ENCODE measurements at regions not wholly inside any gene's neighbourhood (a gene's known extent, or its start where the extent isn't known, plus 50 kb on each side); places are given as distances from the start of the nearest gene placed in this dataset.

GRCh38 chr14:97956581-97957340, 1159.6 kb downstream of the VRK1 start:
- Histone ChIP-seq H3K27me3 (replicated peaks in 1 of 2; ENCODE audit: control insufficient read depth in 2 of 2, extremely low read depth in 1 of 2, insufficient read depth in 2 of 2, low read length in 1 of 2) (no peaks in the 10 kb centered on the region), H3K27ac (ENCODE audit: low read length) (no peak overlapping the region), H3K36me3 (ENCODE audit: control insufficient read depth in 2 of 2, extremely low read depth in 1 of 2, insufficient read depth in 1 of 2, low read length in 1 of 2) (peaks cover 3 to 49% of the 10 kb centered on the region in 2 donors), H3K9me3 (no peaks in the 10 kb centered on the region), H3K4me3 (ENCODE audit: control insufficient read depth in 1 of 2, extremely low read depth in 1 of 2, low read length in 1 of 2) (no peak overlapping the region), H3K4me1 (ENCODE audit: control insufficient read depth in 1 of 2, extremely low read depth in 1 of 2, insufficient read depth in 2 of 2, low read length in 2 of 2) (no peaks in the 10 kb centered on the region)
- Mint-ChIP-seq H3K36me3 (peaks cover 78% of the 10 kb centered on the region), H3K27ac (no peak overlapping the region), H3K4me1 (peaks cover 39 to 50% (median 45%) of the 10 kb centered on the region in 3 donors), H3K27me3 (no peaks in the 10 kb centered on the region), H3K4me3 (no peak overlapping the region), H3K9me3 (peaks cover 2 to 17% (median 4%) of the 10 kb centered on the region in 3 donors)
- WGBS (ENCODE audit: insufficient coverage), result 98% methylated on average over 9 of the region's 13 CpGs
- POLR2A ChIA-PET, result no interaction called here
- CTCF ChIA-PET, result interaction anchor here in 1 of 2 donors (0.5 to 0.7 kb wide), 3 partner anchors 22 to 1491 kb away, joined by 3 to 7 read pairs (median 3); no protein-coding TSS in a partner anchor
- no peak for DNase-seq
- no peak for ATAC-seq (replicated peaks in 1 of 4)

DNA sequence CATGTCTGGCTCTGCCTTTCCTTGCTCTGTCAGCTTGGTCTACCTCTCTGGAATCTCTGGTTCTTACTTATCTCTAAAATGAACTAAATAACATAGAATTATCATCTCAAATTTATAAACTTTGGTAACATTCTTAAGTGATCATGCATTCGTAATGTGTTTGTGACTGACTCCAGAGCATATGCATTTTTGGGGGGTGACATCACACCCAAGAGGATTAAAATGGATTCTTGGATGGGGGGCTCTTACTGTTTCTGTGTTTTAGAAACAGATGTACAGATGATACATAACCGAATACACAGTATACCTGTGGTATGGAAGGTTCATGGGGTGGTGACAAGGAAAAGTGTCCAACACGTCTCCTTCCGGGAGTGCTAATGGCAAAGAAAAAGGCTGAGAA, 1162.1 kb downstream of the VRK1 start:
- ChIA-PET CTCF (no interaction called here), POLR2A (no interaction called here)
- no peak for DNase-seq
- no peak overlapping the region for H3K27ac Mint-ChIP-seq
- peaks cover 84% of the 10 kb centered on the region for H3K36me3 Mint-ChIP-seq
- ATAC-seq (replicated peaks in 1 of 4), result no peak
- no peaks in the 10 kb centered on the region for H3K9me3 ChIP-seq
- peaks cover 37 to 58% (median 53%) of the 10 kb centered on the region in 3 donors for H3K4me1 Mint-ChIP-seq
- H3K27me3 ChIP-seq (replicated peaks in 1 of 2; ENCODE audit: control insufficient read depth in 2 of 2, extremely low read depth in 1 of 2, insufficient read depth in 2 of 2, low read length in 1 of 2), result no peaks in the 10 kb centered on the region
- peaks cover 0 to 74% of the 10 kb centered on the region in 2 donors for H3K36me3 ChIP-seq (ENCODE audit: control insufficient read depth in 2 of 2, extremely low read depth in 1 of 2, insufficient read depth in 1 of 2, low read length in 1 of 2)
- H3K27me3 Mint-ChIP-seq, result no peaks in the 10 kb centered on the region
- H3K4me3 Mint-ChIP-seq, result no peak overlapping the region
- H3K4me3 ChIP-seq (ENCODE audit: control insufficient read depth in 1 of 2, extremely low read depth in 1 of 2, low read length in 1 of 2), result no peak overlapping the region
- peaks cover 0 to 5% of the 10 kb centered on the region in 2 experiments for H3K4me1 ChIP-seq (ENCODE audit: control insufficient read depth in 1 of 2, extremely low read depth in 1 of 2, insufficient read depth in 2 of 2, low read length in 2 of 2)
- H3K27ac ChIP-seq (ENCODE audit: low read length), result no peak overlapping the region
- 100% methylated on average over 2 of the region's 4 CpGs for WGBS (ENCODE audit: insufficient coverage)
- H3K9me3 Mint-ChIP-seq, result peaks cover 0 to 17% (median 2%) of the 10 kb centered on the region in 3 donors

GRCh38 chr14:97960436-97960835, 1163.3 kb downstream of the VRK1 start:
- Histone ChIP-seq H3K4me1 (ENCODE audit: control insufficient read depth in 1 of 2, extremely low read depth in 1 of 2, insufficient read depth in 2 of 2, low read length in 2 of 2) (peaks cover 0 to 8% of the 10 kb centered on the region in 2 experiments), H3K27me3 (replicated peaks in 1 of 2; ENCODE audit: control insufficient read depth in 2 of 2, extremely low read depth in 1 of 2, insufficient read depth in 2 of 2, low read length in 1 of 2) (no peaks in the 10 kb centered on the region), H3K36me3 (ENCODE audit: control insufficient read depth in 2 of 2, extremely low read depth in 1 of 2, insufficient read depth in 1 of 2, low read length in 1 of 2) (peaks cover 0 to 77% of the 10 kb centered on the region in 2 donors), H3K9me3 (no peaks in the 10 kb centered on the region), H3K27ac (ENCODE audit: low read length) (no peak overlapping the region), H3K4me3 (ENCODE audit: control insufficient read depth in 1 of 2, extremely low read depth in 1 of 2, low read length in 1 of 2) (no peak overlapping the region)
- Mint-ChIP-seq H3K4me1 (peaks cover 40 to 61% (median 52%) of the 10 kb centered on the region in 3 donors), H3K9me3 (peaks cover 0 to 17% (median 2%) of the 10 kb centered on the region in 3 donors), H3K27ac (no peak overlapping the region), H3K36me3 (peaks cover 86% of the 10 kb centered on the region), H3K4me3 (no peak overlapping the region), H3K27me3 (no peaks in the 10 kb centered on the region)
- ATAC-seq (replicated peaks in 1 of 4) (no peak), DNase-seq (no peak)
- POLR2A ChIA-PET, result no interaction called here
- CTCF ChIA-PET, result no interaction called here
- 100% methylated on average over 2 of the region's 4 CpGs for WGBS (ENCODE audit: insufficient coverage)

GRCh38 chr14:97970222-97970621, 1173.0 kb downstream of the VRK1 start:
- no peak overlapping the region for H3K4me3 ChIP-seq (ENCODE audit: control insufficient read depth in 1 of 2, extremely low read depth in 1 of 2, low read length in 1 of 2)
- ATAC-seq (replicated peaks in 1 of 4) (no peak), DNase-seq (no peak)
- H3K36me3 Mint-ChIP-seq, result peaks cover 69% of the 10 kb centered on the region
- H3K4me1 Mint-ChIP-seq, result peaks cover 89 to 97% (median 93%) of the 10 kb centered on the region in 3 donors
- no peaks in the 10 kb centered on the region for H3K9me3 ChIP-seq
- no peak overlapping the region for H3K27ac ChIP-seq (ENCODE audit: low read length)
- H3K36me3 ChIP-seq (ENCODE audit: control insufficient read depth in 2 of 2, extremely low read depth in 1 of 2, insufficient read depth in 1 of 2, low read length in 1 of 2), result peaks cover 4 to 58% of the 10 kb centered on the region in 2 donors
- peak overlapping the region in 1 of 3 donors; percentile 1 for H3K4me3 Mint-ChIP-seq
- POLR2A ChIA-PET, result no interaction called here
- no peaks in the 10 kb centered on the region for H3K27me3 Mint-ChIP-seq
- H3K27ac Mint-ChIP-seq, result peak overlapping the region; percentile 95 to 97
- H3K4me1 ChIP-seq (ENCODE audit: control insufficient read depth in 1 of 2, extremely low read depth in 1 of 2, insufficient read depth in 2 of 2, low read length in 2 of 2), result peaks cover 16 to 37% of the 10 kb centered on the region in 2 experiments
- no CpG with 5 or more reads among the region's 1 CpG for WGBS (ENCODE audit: insufficient coverage)
- peaks cover 0 to 6% (median 0%) of the 10 kb centered on the region in 3 donors for H3K9me3 Mint-ChIP-seq
- no peaks in the 10 kb centered on the region for H3K27me3 ChIP-seq (replicated peaks in 1 of 2; ENCODE audit: control insufficient read depth in 2 of 2, extremely low read depth in 1 of 2, insufficient read depth in 2 of 2, low read length in 1 of 2)
- CTCF ChIA-PET, result no interaction called here

DNA sequence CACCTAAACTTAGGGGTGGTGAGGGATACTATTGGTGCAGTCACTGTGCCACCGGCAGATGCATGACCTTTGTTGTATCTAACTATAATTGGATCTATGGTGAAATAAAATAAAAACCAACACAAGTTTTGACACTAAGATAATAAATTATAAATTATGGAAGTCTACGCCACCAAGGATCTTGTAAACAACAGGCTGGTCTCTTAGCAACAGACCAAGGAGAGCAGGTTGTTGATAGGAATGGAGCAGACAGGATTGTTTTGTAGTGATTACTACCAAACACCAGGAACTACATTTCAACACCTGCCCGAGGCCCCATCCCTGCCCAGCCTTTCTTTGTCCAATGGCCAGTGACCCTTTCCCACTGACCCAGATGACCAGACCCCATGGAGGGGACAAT, 1178.0 kb downstream of the VRK1 start:
- Mint-ChIP-seq H3K4me3 (peak overlapping the region; percentile 92 to 94 (median 94)), H3K4me1 (peaks cover 72 to 96% (median 84%) of the 10 kb centered on the region in 3 donors), H3K27ac (peak overlapping the region; percentile 95 to 97), H3K27me3 (no peaks in the 10 kb centered on the region), H3K9me3 (peaks cover 0 to 3% (median 0%) of the 10 kb centered on the region in 3 donors), H3K36me3 (peaks cover 34% of the 10 kb centered on the region)
- no CpG with 5 or more reads among the region's 3 CpGs for WGBS (ENCODE audit: insufficient coverage)
- ChIA-PET POLR2A (no interaction called here), CTCF (interaction anchor here in 1 of 2 donors (1.0 kb wide), 1 partner anchor 675 kb away, joined by 5 read pairs; no protein-coding TSS in a partner anchor)
- Histone ChIP-seq H3K27ac (ENCODE audit: low read length) (peak overlapping the region; percentile 88), H3K4me1 (ENCODE audit: control insufficient read depth in 1 of 2, extremely low read depth in 1 of 2, insufficient read depth in 2 of 2, low read length in 2 of 2) (peaks cover 37 to 48% of the 10 kb centered on the region in 2 experiments), H3K4me3 (ENCODE audit: control insufficient read depth in 1 of 2, extremely low read depth in 1 of 2, low read length in 1 of 2) (peak overlapping the region; percentile 69 to 88), H3K27me3 (replicated peaks in 1 of 2; ENCODE audit: control insufficient read depth in 2 of 2, extremely low read depth in 1 of 2, insufficient read depth in 2 of 2, low read length in 1 of 2) (no peaks in the 10 kb centered on the region), H3K36me3 (ENCODE audit: control insufficient read depth in 2 of 2, extremely low read depth in 1 of 2, insufficient read depth in 1 of 2, low read length in 1 of 2) (peaks cover 0 to 19% of the 10 kb centered on the region in 2 donors), H3K9me3 (no peaks in the 10 kb centered on the region)
- peak in 1 of 35 experiments; percentile 27 for DNase-seq
- no peak for ATAC-seq (replicated peaks in 1 of 4)

DNA sequence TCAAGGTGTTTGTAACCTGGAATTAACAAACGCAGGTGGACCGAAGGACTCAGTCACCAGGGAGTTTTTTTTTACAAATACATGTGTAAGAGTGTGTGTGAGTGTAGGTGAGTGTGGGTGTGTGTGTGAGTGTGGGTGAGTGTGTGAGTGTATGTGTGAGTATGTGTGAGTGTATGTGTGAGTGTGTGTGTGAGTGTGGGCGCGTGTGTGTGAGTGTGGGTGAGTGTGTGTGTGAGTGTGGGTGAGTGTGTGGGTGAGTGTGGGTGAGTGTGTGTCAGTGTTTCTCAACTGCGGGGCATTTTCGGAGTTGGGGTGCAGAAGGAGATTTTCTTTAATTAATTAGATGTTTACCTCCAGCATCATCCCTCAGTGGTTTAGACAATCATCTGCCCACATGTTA, 1178.8 kb downstream of the VRK1 start:
- ATAC-seq (replicated peaks in 1 of 4), result no peak
- H3K4me3 ChIP-seq (ENCODE audit: control insufficient read depth in 1 of 2, extremely low read depth in 1 of 2, low read length in 1 of 2), result peak overlapping the region; percentile 69 to 88
- H3K4me1 Mint-ChIP-seq, result peaks cover 65 to 89% (median 77%) of the 10 kb centered on the region in 3 donors
- peak overlapping the region; percentile 92 to 94 (median 94) for H3K4me3 Mint-ChIP-seq
- ChIA-PET CTCF (interaction anchor here in 1 of 2 donors (0.6 kb wide), 3 partner anchors 64 to 758 kb away, joined by 3 to 5 read pairs (median 3); no protein-coding TSS in a partner anchor), POLR2A (no interaction called here)
- peak overlapping the region; percentile 95 to 97 for H3K27ac Mint-ChIP-seq
- H3K36me3 Mint-ChIP-seq, result peaks cover 29% of the 10 kb centered on the region
- H3K9me3 Mint-ChIP-seq, result peaks cover 0 to 3% (median 0%) of the 10 kb centered on the region in 3 donors
- no peaks in the 10 kb centered on the region for H3K27me3 Mint-ChIP-seq
- WGBS (ENCODE audit: insufficient coverage), result 26% methylated on average over 2 of the region's 6 CpGs
- peaks cover 37 to 48% of the 10 kb centered on the region in 2 experiments for H3K4me1 ChIP-seq (ENCODE audit: control insufficient read depth in 1 of 2, extremely low read depth in 1 of 2, insufficient read depth in 2 of 2, low read length in 2 of 2)
- peak in 3 of 35 experiments; percentile 20 to 34 (median 27) for DNase-seq
- H3K9me3 ChIP-seq, result no peaks in the 10 kb centered on the region
- no peaks in the 10 kb centered on the region for H3K27me3 ChIP-seq (replicated peaks in 1 of 2; ENCODE audit: control insufficient read depth in 2 of 2, extremely low read depth in 1 of 2, insufficient read depth in 2 of 2, low read length in 1 of 2)
- peaks cover 0 to 19% of the 10 kb centered on the region in 2 donors for H3K36me3 ChIP-seq (ENCODE audit: control insufficient read depth in 2 of 2, extremely low read depth in 1 of 2, insufficient read depth in 1 of 2, low read length in 1 of 2)
- peak overlapping the region; percentile 88 for H3K27ac ChIP-seq (ENCODE audit: low read length)
